AG04449 (cell line): ENCODE measurements at regions not wholly inside any gene's neighbourhood (a gene's known extent, or its start where the extent isn't known, plus 50 kb on each side); places are given as distances from the start of the nearest gene placed in this dataset.
"Not testable (repeated sequence)": the region's sequence is repeated elsewhere in the genome, so short reads cannot be mapped to it uniquely, and the experiment has no call there.

Source experiments
- CTCF ChIA-PET: fragments of 350-600 bp; formaldehyde crosslinking; extraction: SDS; loops from one replicate; lab custom pipeline; 2021; ENCODE audit warnings: antibody characterized with exemption; lab: Yijun Ruan, JAX
- POLR2A ChIA-PET: fragments of 400-600, 350-600 bp; formaldehyde crosslinking; extraction: SDS; loops from one replicate; lab custom pipeline; 2020; ENCODE audit warnings: antibody characterized with exemption, inconsistent platforms; lab: Yijun Ruan, JAX
- DNase-seq: peaks from one replicate; pipeline ENCODE4 v3.0.0-alpha.2; 2010; ENCODE audit warnings: low read depth, low spot score
- H3K4me3 ChIP-seq: 2 replicates; pipeline ENCODE4 v1.5.1; 2011; ENCODE audit warnings: low read depth, mild to moderate bottlenecking, control low read depth, low read length
- CTCF ChIP-seq: IDR thresholded peaks from one replicate; pipeline ENCODE4 v1.5.1; 2011; ENCODE audit warnings: mild to moderate bottlenecking, moderate library complexity, low read length, control low read depth, inconsistent platforms; ENCODE audit not compliant: insufficient read depth; ENCODE audit errors: missing control alignments

DNA sequence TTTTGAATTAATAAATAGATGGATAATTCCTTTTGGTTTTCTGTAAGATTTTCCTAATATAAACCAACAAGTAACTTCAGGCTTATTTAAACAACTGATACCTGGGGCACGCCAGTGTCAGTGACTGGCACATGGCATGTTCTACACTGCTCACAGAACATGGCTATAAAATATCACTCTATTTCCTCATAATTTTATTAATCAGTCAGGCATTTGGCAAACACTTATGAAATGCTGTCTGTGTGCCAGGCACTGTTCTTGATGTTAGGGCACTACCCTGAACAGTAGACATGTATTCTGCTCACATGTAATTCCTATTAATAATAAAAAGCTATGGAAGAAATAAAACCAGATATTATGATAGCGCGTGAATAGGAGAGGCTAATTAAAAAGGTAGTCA lies 661.0 kb downstream of the DTWD2 start:
- no peak for DNase-seq
- ChIA-PET CTCF (no interaction called here), POLR2A (no interaction called here)
- TF ChIP-seq CTCF = no peak
- no peak overlapping the region for H3K4me3 ChIP-seq

DNA sequence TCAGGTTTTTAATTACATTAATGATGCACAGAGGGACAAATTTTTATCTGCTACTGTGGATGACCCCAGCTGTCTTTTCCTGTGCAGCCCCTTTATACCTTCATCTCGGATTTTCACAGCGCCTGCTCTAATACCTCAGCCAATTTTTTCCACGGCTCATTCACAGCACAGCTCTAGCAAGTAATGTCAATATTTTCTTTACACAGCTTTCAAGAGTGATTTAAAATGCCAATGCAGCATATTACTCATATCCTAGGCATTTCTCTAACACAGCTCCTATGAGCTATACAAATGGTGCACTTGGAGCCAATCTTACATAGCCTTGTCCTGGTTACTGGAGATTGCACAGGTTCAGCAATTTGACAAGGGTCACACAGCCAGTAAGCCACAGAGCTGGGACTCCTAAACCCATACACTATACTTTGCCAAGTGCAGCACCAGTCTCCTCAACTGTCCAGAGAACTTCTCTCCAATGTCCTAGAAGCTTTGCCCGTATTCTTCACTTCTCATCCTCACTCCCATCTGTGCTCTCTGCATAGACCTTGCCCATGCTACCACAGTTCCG lies 661.8 kb downstream of the DTWD2 start:
- CTCF ChIA-PET = no interaction called here
- H3K4me3 ChIP-seq = no peak overlapping the region
- peak; percentile 14 for DNase-seq
- POLR2A ChIA-PET = no interaction called here
- no peak for TF ChIP-seq CTCF

DNA sequence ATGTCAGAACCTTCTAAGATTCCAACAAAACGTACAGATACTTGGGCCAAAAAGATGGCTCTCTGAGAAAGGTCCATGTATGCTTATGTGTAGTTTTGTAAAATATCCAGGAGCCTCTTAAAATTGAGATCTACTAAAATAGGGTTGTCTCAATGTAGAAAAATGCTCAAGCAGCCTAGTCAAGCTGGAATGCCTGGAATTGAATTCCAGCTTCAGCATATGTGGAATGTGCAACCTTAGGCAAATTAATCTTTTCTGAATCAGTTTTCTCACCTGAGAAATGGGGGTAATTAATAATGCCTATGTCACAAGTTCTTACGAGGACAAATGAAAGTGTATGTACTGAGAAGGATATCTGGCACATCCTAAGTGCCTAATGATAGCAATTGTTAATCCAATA lies 662.4 kb downstream of the DTWD2 start:
- DNase-seq = peak; percentile 2
- ChIA-PET CTCF (no interaction called here), POLR2A (no interaction called here)
- no peak overlapping the region for H3K4me3 ChIP-seq
- TF ChIP-seq CTCF = no peak

DNA sequence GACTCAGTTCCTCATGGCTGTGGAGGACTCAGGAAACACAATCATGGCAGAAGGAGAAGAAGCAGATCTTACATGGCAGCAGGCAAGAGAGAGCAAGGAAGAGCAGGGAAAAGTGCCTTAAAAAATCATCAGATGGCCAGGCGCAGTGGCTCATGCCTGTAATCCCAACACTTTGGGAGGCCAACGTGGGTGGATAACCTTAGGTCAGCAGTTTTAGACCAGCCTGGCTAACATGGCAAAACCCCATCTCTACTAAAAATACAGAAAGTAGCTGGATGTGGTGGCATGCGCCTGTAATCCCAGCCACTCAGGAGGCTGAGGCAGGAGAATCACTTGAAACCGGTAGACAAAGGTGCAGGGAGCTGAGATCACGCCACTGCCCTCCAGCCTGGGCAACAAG lies 664.6 kb downstream of the DTWD2 start:
- DNase-seq, POLR2A ChIA-PET, CTCF ChIA-PET, H3K4me3 ChIP-seq: not testable (repeated sequence)

GRCh38 chr5:118321081-118321480 lies 667.3 kb downstream of the DTWD2 start:
- POLR2A ChIA-PET = no interaction called here
- no peak for TF ChIP-seq CTCF
- no peak overlapping the region for H3K4me3 ChIP-seq
- DNase-seq = no peak
- CTCF ChIA-PET = no interaction called here

DNA sequence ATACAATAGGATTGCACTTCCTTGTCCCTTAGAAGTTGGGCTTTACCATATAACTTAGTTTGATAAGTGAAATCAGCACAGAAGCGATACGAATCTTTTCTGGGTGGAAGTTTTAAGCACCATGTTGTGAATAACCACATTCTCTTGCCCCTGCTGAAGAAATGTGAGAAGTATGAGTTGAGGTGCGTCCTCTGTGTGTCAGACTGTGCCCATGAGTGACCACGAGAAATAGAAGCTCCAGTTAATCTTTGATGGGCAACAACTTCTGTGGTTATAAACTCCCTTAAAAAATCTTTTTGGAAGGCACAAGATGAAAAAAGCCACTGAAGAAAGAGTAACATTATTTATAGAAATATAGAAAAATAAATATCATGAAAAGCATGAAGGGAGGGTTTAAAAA lies 668.2 kb downstream of the DTWD2 start:
- H3K4me3 ChIP-seq = no peak overlapping the region
- DNase-seq = no peak
- CTCF ChIA-PET = no interaction called here
- POLR2A ChIA-PET = no interaction called here
- TF ChIP-seq CTCF = no peak

GRCh38 chr5:118314931-118315330 lies 673.4 kb downstream of the DTWD2 start:
- ChIA-PET POLR2A (no interaction called here), CTCF (no interaction called here)
- no peak for DNase-seq
- TF ChIP-seq CTCF = no peak
- H3K4me3 ChIP-seq = no peak overlapping the region
